Stimulated activated CD4-positive, alpha-beta T cell treated with anti-CD3 and anti-CD28 coated beads, Interleukin-2, amount 100 ng/mL, for 24 hours (primary cell): ENCODE measurements at regions not wholly inside any gene's neighbourhood (a gene's known extent, or its start where the extent isn't known, plus 50 kb on each side); places are given as distances from the start of the nearest gene placed in this dataset.

Experiments used
- DNase-seq, 2 donors: peaks; one replicate each; pipeline ENCODE4 v3.0.0-alpha.2; 2020

DNA sequence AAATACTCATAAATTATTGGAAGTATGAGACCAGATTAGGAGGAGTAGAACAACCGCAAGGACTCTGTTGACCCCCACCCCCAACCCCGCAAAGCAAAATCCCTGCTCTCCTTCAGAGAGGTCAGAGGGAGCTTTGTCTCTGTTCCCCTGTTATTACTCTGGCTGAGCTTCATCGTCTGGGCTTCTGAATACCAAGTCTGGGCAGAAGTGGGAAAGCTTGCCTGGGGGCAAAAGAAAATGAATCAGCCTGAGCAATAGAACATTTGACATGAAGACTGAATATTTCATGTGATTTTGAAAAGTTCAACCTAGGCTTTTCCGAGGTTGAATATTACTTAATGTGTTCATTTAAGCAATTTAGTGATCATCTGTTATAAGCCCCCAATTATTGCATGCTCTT, 114.6 kb upstream of the ARHGAP28 start:
- no peak for DNase-seq

DNA sequence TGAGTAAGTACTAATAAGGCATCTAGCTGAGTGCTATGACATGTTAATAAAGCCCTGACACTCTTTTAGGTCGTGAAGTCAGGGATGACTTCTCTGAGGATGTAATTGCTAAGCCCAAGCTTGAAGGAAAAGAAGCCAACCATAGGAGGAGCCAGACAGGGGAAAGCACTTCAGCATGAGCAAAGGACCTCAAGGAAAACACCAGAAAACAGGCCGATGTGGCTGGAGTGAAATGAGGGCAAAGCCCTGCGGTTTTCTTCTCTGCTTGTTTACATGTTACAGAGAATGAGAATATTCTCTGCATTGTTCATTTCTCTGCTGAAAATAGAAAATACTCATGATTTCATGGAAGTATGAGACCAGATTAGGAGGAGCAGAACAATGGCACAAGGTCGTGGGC, 112.5 kb upstream of the ARHGAP28 start:
- no peak for DNase-seq

DNA sequence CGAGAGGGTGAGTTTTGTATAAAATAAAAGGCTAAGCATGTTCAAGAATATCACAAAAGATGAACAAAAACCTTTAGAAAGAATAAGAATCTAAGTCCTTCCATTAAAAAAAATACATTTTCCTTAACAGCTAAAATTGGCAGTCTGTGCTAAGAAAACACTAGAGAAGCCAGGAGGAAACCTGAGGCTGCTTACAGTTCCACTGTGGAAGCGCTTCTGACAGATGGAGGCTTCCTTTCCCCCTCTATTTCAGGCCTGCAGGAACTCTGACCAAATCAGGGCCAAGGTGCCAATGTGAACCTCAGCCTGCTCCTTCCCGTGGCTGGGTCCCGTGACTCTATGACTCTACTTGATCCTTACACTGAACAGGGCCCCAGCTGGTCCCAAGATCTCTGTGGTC, 108.1 kb upstream of the ARHGAP28 start:
- DNase-seq: no peak

DNA sequence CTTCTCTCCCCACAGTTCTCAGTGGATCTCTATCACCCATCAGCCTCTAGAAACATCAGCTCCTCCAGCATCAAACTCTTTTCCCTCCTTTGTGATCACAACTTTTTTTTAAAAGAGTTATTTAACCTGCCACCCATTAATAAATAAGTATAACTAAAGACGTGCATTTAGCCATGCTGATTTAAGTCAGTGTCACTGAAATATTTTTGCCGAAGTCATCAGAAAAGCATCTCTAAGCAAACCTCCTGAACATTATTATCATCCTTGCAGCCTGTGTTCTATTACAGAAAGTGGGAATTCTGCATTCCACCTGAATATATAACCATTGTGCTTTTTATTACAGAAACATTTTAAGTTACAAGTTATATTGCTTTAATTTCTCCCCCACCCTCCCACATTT, 106.2 kb upstream of the ARHGAP28 start:
- DNase-seq: no peak

DNA sequence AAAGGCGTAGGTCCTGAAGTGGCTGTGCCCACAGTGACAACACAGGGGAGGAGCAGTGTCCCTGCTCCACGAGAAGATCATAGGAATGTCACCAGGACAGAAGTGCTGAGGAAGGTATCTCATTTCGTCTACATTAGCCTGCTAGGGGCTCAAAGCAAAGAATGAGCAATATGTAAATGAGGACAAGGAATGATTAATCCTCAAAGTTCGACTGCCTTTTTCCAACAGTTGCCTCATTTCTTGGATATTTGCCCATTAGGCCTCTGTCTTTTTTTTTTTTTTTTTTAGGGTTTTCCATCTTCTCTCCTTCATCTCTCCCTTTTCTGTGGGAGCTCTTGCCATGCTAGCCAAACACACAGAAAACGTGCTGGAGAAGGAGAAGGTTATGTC, 105.2 kb upstream of the ARHGAP28 start:
- no peak for DNase-seq

DNA sequence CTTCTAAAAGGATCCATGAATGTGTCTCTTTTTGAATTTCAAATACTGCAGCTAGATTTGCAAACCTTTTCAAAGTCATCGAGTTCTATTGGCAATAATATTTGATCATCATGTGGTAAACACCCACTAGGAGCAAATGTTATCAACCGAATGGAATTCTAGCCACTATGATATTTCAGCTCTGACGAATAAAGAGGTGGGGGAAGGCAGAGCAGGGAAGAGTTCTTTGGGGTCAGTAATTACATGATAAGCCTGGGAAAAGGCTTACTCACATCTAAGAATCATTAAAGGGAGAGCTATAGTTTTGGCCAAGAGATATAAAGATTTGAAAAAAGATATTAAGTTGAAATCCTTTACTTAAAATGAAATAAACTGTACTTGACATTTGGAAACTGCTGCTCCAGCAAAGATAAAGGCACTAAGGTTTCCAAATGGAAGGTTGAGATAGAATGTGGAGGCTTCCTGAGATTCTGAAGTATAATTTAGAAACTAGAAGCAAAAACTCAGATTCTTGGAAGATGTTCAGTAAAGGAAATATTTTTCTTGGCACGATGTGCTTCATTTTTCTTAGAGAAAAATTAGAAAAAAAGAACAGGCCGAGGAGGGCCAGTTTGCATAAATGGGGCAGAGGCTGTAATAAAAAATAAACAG, 104.7 kb upstream of the ARHGAP28 start:
- DNase-seq: no peak

DNA sequence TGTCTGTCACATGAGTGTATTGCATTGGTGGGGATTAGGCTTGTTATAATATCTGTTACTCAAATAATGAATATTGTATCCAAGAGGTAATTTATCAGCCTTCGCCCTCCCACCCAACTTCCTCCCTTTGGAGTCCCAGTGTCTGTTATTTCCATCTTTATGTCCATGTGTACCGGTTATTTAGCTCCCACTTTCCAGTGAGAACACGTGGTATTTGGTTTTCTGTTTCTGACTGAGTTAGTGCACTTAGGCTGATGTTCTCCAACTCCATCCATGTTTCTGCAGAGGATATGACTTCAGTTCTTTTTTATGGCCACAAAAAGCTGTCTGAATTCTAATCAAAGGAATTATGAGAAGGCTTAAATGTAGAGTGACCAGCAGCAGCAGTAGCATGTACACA, 104.0 kb upstream of the ARHGAP28 start:
- DNase-seq: no peak

DNA sequence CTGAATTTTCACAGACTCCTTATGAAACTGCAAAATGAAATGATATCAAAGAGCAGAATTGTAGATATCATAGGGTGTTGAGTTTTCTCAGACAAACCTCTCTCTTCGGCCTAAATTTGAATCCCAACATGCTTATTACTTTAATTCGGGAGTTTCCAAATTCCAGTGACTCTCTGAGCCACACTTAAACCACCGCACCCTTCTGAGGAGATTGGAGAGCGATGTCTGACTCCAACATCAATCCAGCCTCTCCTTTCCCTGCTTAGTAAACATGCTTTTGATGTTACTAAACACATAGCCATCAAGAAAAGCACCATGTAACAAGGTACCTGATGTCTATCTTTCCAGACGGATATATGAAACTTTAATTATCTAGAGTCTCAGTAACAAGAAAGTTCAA, 103.1 kb upstream of the ARHGAP28 start:
- DNase-seq: no peak

DNA sequence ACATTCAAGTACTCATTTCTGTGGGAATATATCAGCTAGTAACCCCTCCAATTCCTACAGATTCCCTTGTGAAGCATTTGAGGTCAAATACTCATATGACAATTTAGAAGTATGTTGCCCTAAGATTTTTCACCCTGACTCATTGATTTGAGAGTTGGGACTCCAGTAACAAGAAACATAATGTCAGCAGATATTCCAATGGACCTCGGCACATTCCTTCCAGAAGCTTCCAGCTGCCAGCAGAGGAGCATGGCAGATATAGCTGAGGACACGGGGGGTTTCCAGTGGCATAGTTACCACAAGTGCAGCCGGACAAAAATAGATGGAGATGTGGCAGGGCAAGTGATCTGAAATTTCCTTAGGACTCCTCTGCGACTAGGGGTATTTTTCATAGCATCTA, 101.9 kb upstream of the ARHGAP28 start:
- DNase-seq: no peak

DNA sequence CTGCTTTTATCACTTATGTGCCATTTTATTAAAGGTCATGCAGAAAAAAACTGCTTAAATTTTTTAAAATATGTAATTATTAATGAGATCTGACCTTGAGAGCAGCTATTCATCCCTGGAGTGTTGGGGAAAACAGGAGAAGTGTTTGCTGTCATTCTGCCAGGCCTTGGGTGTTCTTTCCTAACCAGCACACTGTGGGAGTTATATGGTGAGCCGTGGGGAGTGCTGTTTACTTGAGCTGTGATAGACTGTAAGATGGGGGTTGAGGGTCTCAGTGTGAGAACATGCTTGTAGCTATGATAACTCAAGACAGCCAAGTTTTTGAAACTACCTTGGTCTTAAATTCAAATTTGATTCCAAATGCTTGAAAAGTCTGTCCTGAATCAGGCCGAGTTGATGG, 101.3 kb upstream of the ARHGAP28 start:
- DNase-seq: no peak

DNA sequence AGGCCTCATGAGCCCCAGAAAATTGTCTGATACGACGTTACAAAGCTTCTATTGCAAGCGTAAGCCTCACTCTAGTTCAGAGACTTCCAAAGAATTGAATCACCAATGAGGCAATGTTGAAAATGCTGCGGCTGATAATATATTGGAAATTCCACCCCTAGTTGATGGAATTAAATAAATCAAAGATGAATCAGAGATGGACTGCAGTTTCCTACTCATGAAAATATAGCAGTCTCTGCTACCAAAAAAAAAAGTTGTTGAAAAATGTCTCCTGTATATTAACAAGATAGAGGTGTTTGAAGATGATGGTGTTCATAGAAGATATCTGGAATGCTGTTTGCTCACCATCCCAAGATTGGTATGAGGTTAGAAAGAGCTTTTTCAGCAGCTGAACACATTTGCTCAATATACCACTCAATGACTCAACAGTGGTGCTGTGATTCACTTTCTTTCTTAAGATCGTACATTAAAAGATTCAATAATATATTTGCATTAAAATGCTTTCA, 99.8 kb upstream of the ARHGAP28 start:
- no peak for DNase-seq

DNA sequence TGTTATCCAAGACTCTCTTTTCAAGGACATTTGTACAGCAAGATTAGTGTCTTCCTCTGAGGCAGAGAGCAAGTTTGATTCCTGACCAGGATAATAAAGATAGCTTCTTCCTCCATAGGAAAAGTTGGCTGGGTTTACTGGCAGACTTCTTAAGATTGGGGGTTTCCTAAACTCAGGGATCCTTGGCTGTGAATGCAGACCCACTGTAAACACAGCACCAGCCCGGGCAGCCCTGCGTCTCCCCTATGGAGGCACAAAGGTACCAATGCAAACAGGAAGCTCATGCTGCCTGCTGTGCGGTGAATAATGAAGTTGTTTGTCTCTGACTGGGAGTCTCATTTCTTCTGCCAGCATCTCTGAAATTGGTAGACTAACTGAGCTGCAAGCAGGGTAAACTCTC, 96.2 kb upstream of the ARHGAP28 start:
- no peak for DNase-seq

DNA sequence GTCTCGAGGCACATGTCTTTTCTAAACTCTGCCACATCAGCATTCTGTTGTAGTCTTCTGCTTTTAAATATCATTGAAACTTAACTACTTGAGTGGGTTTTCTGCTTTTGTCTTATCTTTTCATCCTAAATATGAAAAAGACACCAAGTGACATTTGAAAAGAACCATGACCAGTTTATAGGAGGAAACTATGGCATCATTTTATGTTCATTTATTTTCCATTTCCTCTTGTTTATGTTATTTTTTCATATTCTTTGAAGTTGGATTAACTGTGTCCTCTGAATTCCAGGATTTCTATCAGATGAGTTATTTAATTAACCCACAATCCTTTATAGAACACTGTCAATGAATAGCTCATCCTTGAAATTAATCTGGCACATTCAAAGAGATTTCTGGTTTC, 93.4 kb upstream of the ARHGAP28 start:
- DNase-seq: no peak

DNA sequence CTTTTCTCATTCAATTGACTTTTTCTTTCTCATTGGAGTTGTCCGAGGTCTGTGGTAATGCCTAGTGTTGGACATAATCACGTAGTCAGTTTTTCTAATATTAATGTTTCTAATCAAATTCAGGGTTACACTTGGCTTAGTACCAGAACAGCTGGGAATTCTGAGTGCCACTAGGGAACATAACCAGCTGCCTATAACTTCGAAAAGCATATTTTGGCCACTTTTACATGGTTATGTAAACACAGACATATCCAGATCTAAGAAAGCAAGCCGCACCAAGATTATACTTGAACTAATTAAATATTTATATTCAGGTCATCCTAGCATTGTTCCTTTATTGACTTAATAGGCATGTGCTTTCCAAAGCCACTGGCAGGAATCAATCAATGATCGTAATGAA, 91.1 kb upstream of the ARHGAP28 start:
- no peak for DNase-seq

DNA sequence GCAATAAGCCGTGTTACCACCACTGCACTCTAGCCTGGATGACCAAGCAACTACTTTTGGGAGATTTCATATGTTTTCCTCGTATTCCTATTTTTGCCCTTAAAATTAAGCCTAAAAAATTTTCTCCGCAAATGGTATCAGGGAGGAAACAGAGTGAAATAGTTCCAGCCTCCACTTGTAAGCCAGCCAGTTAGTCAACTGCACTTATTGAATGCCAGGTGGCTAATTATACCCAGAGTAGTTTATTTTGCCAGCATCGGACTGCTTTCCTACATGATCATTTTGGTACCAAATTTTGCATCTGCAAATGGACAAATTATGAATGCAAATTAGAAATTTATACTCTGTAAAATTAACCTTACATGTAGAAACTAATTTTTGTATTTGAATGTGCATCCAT, 90.2 kb upstream of the ARHGAP28 start:
- DNase-seq: no peak

DNA sequence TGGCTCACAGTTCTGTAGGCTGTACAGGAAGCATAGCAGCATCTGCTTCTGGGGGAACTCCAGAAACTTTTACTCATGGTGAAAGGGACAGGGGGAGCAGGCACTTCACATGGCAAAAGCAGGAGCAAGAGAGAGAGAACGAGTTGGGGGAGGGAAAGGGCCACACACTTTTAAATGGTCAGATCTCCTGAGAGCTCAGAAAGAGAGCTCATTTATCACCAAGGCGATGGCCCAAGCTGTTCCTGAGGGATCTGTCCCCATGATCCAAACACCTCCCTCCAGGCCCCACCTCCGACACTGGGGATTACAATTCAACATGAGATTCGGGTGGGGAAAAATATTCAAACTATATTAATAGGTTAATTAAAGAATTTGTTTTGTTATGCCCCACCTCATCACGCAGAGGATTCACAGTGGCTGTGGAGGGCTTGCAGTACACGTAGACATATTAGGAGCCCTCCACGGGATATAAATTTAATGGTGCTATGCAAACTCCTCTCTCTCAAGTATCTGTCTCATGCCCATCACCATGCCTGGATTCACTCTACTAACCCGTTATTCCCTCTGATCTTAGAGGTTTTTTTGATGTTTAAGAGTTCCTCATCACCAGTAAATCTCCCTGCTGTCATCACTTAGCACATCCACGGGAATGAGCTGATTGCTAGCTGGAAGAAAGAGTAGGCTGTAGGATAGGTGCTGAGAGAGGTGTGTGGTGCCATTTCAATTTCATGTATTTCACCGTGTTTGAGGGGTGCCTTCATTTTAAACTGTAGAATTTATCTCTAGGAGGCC, 84.5 kb upstream of the ARHGAP28 start:
- DNase-seq: no peak

DNA sequence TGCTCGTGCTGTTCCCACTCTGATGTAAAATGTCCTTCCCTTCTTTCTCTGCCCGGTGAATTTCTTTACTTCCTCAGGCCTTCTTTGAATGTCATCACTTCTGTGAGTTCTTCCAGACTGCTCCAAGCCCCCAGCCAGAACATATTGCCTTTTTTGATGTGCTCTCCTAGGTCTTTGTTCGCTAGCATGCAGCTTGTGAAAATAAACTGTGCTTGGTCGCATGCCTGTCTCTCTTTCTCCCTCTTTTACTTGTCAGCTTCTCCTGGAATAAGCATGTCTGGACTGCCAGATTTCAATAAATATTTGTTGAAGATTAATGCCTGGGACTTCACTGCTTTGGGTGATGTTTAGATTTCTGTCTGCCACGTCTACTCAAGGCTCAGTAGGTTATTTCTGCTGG, 82.7 kb upstream of the ARHGAP28 start:
- no peak for DNase-seq

DNA sequence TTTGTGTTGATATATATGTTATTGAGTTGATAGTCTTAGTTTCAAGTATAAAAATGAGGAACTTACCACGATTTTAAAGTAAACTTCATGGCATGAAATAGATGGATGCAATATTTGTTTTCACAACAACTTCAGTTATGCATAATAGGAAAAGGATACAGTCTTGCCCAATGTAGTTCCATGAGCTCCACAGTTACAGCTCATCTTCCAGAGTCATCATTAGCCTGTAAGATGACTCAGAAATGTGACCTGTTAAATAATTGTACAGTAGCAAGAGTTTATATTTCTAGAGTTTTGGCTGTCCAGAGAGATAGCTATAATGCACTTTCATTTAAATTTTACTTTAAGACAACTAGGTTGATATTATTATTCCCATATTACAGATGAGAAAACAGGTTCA, 80.9 kb upstream of the ARHGAP28 start:
- DNase-seq: no peak

DNA sequence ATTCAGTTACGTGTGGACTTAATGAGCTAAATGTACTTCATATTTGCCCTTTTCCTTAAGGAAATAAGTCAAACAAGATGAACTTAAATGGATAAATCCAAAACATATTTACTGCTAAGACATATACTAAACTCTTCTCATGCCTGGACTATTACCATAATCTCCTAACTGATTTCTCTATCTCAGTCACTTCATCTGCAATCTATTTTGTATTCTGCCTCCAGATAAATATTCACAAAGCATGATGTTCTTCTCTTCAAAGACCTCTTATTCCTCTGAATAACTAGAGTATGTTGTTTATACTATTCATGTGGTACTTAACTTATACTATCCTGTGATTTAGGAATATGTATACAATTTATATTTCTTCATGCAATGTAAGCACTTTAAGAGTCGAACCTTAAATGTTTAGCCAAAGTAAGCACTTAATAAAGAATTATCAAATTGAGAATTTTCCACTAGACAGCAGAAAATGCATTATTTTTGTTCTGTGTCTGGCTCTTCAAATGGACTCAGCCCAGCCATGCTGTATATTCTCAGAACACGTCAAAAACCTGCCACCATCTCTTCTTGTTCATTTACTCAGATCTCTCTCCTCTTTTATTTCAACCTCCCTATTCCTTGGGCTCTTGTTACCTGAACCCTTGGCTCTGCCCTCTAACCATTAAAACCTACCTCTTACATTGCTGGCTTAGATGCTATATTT, 79.9 kb upstream of the ARHGAP28 start:
- no peak for DNase-seq

DNA sequence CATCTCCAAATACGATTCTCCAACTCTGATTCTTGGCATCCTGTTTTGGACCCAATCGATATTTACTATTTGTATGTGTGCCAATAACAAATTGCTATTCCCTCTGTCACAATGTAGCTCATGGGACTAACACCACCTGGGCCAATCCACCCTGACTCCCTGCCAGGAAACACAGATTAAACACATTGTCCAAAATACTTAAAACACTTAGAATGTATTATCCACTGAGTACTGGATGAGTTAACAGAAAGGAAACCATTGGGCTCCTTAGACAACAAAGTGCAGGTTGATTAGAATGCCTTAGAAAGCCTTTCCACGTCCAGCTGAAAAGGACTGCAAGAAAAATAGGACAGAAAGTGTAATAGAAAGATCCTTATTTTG, 79.4 kb upstream of the ARHGAP28 start:
- no peak for DNase-seq

DNA sequence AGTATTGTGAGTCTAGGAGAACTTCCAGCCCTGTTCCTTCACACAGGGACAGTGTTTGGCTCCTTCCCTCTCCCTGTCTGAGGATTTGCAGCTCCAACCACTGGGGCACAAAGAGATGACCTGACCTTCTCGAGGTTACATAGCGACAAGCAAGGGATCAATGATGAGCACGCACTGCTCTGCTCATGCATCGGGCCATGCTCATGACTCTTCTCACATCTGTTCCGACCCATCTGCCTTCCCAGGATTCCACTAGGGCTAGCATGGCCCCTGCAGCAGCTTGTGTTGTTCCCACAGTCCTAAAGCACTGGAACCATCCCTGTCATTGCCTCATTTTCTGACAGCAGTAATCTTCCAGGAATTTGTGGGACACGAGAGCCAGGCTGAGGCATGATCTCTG, 78.8 kb upstream of the ARHGAP28 start:
- DNase-seq: no peak

DNA sequence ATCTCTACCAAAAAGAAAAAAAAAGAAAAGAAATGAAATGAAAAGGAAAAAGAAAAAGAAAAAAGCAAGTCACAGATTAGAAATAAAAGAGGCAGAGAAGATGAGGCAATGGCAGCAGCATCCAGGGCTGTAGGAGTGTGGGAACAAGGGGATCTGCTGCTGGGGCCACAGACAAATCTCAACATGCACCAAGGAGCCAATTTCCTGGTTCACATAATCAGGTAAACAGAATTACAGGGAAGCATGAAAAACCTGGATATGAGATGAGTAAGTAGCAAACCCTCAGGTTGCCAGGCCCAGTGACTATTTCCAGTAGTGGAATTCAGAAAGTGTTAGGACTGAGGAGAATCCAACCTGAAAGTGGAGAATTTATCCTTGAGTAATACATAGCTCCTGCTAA, 77.4 kb upstream of the ARHGAP28 start:
- no peak for DNase-seq

DNA sequence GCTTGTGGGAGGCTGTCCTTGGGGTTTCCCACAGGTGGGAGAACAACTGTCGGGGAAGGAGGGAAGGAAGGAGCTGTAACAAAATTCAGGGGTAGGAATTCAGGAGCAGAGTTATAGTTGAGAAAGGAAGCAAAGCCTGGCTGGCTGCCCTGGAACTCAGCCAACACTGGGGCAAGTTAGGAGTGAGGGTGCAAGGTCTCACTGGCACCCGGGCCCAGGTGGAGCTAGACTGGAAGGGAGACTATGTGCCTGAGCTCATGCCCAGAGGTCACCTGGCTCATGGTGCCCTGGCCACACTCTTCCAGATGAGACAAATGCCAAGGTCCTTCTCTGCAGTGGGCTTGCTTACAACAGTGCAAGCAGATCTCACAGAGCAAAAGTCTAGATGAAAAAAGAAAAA, 75.6 kb upstream of the ARHGAP28 start:
- no peak for DNase-seq
